HG02798 (cell line): ENCODE measurements at regions not wholly inside any gene's neighbourhood (a gene's known extent, or its start where the extent isn't known, plus 50 kb on each side); places are given as distances from the start of the nearest gene placed in this dataset.

Experiments used
- ATAC-seq: cut with Tn5 transposase; IDR thresholded peaks from one replicate; pipeline ENCODE4 v1.9.1; 2021; ENCODE audit warnings: mild to moderate bottlenecking; ENCODE audit not compliant: unreplicated experiment, poor library complexity

DNA sequence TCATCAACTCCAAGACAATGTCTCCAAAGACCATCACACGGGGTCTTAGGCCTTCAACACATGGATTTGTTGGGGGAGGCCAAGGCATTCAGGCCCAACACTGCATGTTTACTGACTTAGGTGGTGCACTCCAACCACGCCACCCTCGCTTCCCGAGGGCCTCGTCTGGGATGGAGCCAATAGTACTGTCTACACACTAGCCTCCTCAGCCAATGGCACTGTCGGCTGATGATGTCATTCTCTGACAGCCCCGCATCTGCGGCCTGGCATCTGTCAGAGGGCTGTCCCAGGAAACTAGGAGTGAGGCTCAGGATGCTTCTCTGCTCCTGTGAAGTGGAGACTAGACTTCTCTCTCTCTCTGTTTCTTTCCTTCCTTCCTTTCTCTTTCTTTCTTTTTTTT, 96.6 kb downstream of the TEX26 start:
- ATAC-seq, result no peak

DNA sequence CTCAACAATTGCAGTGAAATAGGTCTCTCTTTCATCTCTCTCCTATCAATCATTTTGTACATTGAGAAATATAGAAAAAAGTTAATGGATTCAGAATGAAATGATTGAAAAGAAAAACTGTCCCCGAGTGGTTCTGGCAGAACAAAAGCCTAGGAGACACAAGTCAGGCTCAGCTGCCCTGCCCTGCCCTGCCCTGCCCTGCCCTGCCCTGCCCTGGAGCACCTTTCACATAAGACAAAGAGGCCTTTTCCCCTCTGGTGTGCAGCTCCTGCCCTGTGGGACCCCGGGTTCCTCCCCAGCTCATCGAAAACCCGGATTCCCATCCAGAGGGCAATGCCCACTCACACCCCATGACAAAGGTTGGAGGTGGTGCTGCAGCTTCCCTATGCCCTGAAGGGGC, 94.7 kb downstream of the TEX26 start:
- no peak for ATAC-seq
